ENCODE measurements at regions not wholly inside any gene's neighbourhood (a gene's known extent, or its start where the extent isn't known, plus 50 kb on each side); places are given as distances from the start of the nearest gene placed in this dataset.

- TF ChIP-seq UBTF (CRISPR knock-in tag; IDR thresholded peaks at IDR 0.05) = no peak
Measured at GRCh38 chr6:103995571-103995970, 864.1 kb downstream of the HACE1 start (continued).

- ChIA-PET POLR2A (no interaction called here), CTCF (ENCODE audit: low intra/inter-chr PET ratio, low total read pairs) (no interaction called here)
- no TSS peak for BruUV-seq (replicated peaks)
- 40% methylated on average over 6 of the region's 6 CpGs for WGBS (ENCODE audit: low lambda C conversion rate)
- Histone ChIP-seq H3K79me2 (ENCODE audit: insufficient read depth, low read length) (no peaks in the 10 kb centered on the region), H3K4me1 (ENCODE audit: insufficient read depth, low read length) (no peaks in the 10 kb centered on the region), H2AFZ (ENCODE audit: low read length) (no peak overlapping the region), H3K4me2 (ENCODE audit: low read depth, low read length) (no peak overlapping the region), H3K9ac (ENCODE audit: insufficient read depth, low read depth, low read length) (no peak overlapping the region), H3K9me3 (ENCODE audit: low read length) (no peaks in the 10 kb centered on the region), H3K36me3 (replicated peaks in 1 of 2; ENCODE audit: control insufficient read depth in 1 of 2, insufficient read depth in 2 of 2, low read length in 2 of 2) (no peaks in the 10 kb centered on the region), H3K27ac (ENCODE audit: extremely low read length, insufficient read depth, low read length) (no peak overlapping the region), H3K27me3 (ENCODE audit: control insufficient read depth in 1 of 2, insufficient read depth in 2 of 2, low read length in 2 of 2) (no peaks in the 10 kb centered on the region; a peak in 1 of 5 replicates), H4K20me1 (ENCODE audit: insufficient read depth, low read length) (no peaks in the 10 kb centered on the region), H3K4me3 (replicated peaks in 1 of 3; ENCODE audit: insufficient read depth in 1 of 3, low read depth in 2 of 3, low read length in 3 of 3) (no peak overlapping the region)
- in situ Hi-C loops (cut with HindIII; ENCODE audit: extremely low pct_ligation_motif_present, low pct_unique_long_range_greater_than_20kb) (no loop called here), intact Hi-C loops (cut with micrococcal nuclease; ENCODE audit: unreplicated experiment) (no loop called here)
- TF ChIP-seq KLF6 (CRISPR knock-in tag; IDR thresholded peaks at IDR 0.05) (no peak), ZNF101 (CRISPR knock-in tag; IDR thresholded peaks at IDR 0.05; ENCODE audit: borderline replicate concordance, low read depth) (no peak), ZNF280D (CRISPR knock-in tag; IDR thresholded peaks at IDR 0.05) (no peak), ZNF318 (CRISPR knock-in tag; IDR thresholded peaks at IDR 0.05) (no peak), RFX3 (CRISPR knock-in tag; IDR thresholded peaks at IDR 0.05) (no peak)
- FAIRE-seq (no peak), ATAC-seq (no peak), DNase-seq (ENCODE audit: low spot score) (no peak)
Measured at GRCh38 chr6:103983860-103984259, 875.9 kb downstream of the HACE1 start.

All from HepG2 (cell line).